GM06990 (cell line): ENCODE measurements at regions not wholly inside any gene's neighbourhood (a gene's known extent, or its start where the extent isn't known, plus 50 kb on each side); places are given as distances from the start of the nearest gene placed in this dataset.

Experiments
- DNase-seq: peaks from one replicate; pipeline ENCODE4 v3.0.0-alpha.2; 2011; ENCODE audit not compliant: insufficient read length; ENCODE audit errors: extremely low read depth
- H3K27me3 ChIP-seq: replicated peaks from 2 replicates; pipeline ENCODE4 v1.6.0; 2011; ENCODE audit warnings: low read length; ENCODE audit not compliant: control insufficient read depth, insufficient read depth
- H3K36me3 ChIP-seq: 2 replicates; pipeline ENCODE4 v1.5.1; 2011; ENCODE audit warnings: low read length; ENCODE audit not compliant: control insufficient read depth, insufficient read depth
- H3K4me3 ChIP-seq: replicated peaks from 2 replicates; pipeline ENCODE4 v1.5.1; 2011; ENCODE audit warnings: low read depth, mild to moderate bottlenecking, control low read depth, low read length
- CTCF ChIP-seq: IDR thresholded peaks from 2 replicates; pipeline ENCODE4 v1.5.1; 2011; ENCODE audit warnings: low read length, control low read depth, mild to moderate bottlenecking, inconsistent platforms; ENCODE audit not compliant: insufficient read depth, poor library complexity, severe bottlenecking

- no peak for TF ChIP-seq CTCF
- Histone ChIP-seq H3K27me3 (no peaks in the 10 kb centered on the region), H3K36me3 (no peaks in the 10 kb centered on the region), H3K4me3 (no peak overlapping the region)
- no peak for DNase-seq
Measured at GRCh38 chr4:23728971-23729370, 160.9 kb downstream of the PPARGC1A start.

GRCh38 chr4:23728393-23728792, 161.5 kb downstream of the PPARGC1A start:
- Histone ChIP-seq H3K36me3 (no peaks in the 10 kb centered on the region), H3K4me3 (no peak overlapping the region), H3K27me3 (no peaks in the 10 kb centered on the region)
- DNase-seq: no peak
- TF ChIP-seq CTCF: no peak

- H3K27me3 ChIP-seq: no peaks in the 10 kb centered on the region
- no peak overlapping the region for H3K4me3 ChIP-seq
- DNase-seq: no peak
- H3K36me3 ChIP-seq: no peaks in the 10 kb centered on the region
- no peak for TF ChIP-seq CTCF
Measured at GRCh38 chr4:23720556-23720955, 169.3 kb downstream of the PPARGC1A start.

- DNase-seq: no peak
- Histone ChIP-seq H3K27me3 (no peaks in the 10 kb centered on the region), H3K36me3 (no peaks in the 10 kb centered on the region), H3K4me3 (no peak overlapping the region)
- TF ChIP-seq CTCF: no peak
Measured at GRCh38 chr4:23718435-23718834, 171.4 kb downstream of the PPARGC1A start.

- Histone ChIP-seq H3K27me3 (no peaks in the 10 kb centered on the region), H3K36me3 (no peaks in the 10 kb centered on the region), H3K4me3 (no peak overlapping the region)
- no peak for TF ChIP-seq CTCF
- DNase-seq: no peak
Measured at GRCh38 chr4:23717528-23718248, 172.2 kb downstream of the PPARGC1A start.

GRCh38 chr4:23710298-23710697, 179.5 kb downstream of the PPARGC1A start:
- Histone ChIP-seq H3K4me3 (no peak overlapping the region), H3K36me3 (no peaks in the 10 kb centered on the region), H3K27me3 (no peaks in the 10 kb centered on the region)
- DNase-seq: no peak
- no peak for TF ChIP-seq CTCF
